Subcutaneous abdominal adipose tissue (tissue), 5 donors: ENCODE measurements at regions not wholly inside any gene's neighbourhood (a gene's known extent, or its start where the extent isn't known, plus 50 kb on each side); places are given as distances from the start of the nearest gene placed in this dataset.

Source experiments
- H3K27ac ChIP-seq: one replicate; pipeline ENCODE4 v1.7.0; 2013; ENCODE audit warnings: low read depth, mild to moderate bottlenecking, inconsistent platforms, low read length, moderate library complexity
- H3K27me3 ChIP-seq, 5 donors: one replicate each; pipeline ENCODE4 v1.7.0; 2013; ENCODE audit warnings: low read length in 5 of 5, inconsistent platforms in 1 of 5; ENCODE audit not compliant: control insufficient read depth in 5 of 5, insufficient read depth in 4 of 5
- H3K36me3 ChIP-seq, 5 donors: one replicate each; pipeline ENCODE4 v1.7.0; 2013; ENCODE audit warnings: low read length in 5 of 5; ENCODE audit not compliant: control insufficient read depth in 5 of 5, insufficient read depth in 5 of 5
- H3K4me1 ChIP-seq, 5 donors: one replicate each; pipeline ENCODE4 v1.7.0; 2013; ENCODE audit warnings: low read length in 5 of 5, mild to moderate bottlenecking in 3 of 5, moderate library complexity in 1 of 5; ENCODE audit not compliant: control insufficient read depth in 5 of 5, insufficient read depth in 5 of 5
- H3K4me3 ChIP-seq, 5 donors: one replicate each; pipeline ENCODE4 v1.7.0; 2013; ENCODE audit warnings: low read length in 5 of 5, low read depth in 1 of 5
- H3K9ac ChIP-seq, 5 donors: one replicate each; pipeline ENCODE4 v1.7.0; 2013; ENCODE audit warnings: low read length in 5 of 5, mild to moderate bottlenecking in 4 of 5, moderate library complexity in 3 of 5
- H3K9me3 ChIP-seq, 5 donors: one replicate each; pipeline ENCODE4 v1.7.0; 2013; ENCODE audit warnings: low read length in 5 of 5; ENCODE audit not compliant: control insufficient read depth in 5 of 5
- donor health status: healthy.
- donor health status: healthy.
- donor health status: healthy.
- donor health status: healthy.
- donor health status: healthy.

DNA sequence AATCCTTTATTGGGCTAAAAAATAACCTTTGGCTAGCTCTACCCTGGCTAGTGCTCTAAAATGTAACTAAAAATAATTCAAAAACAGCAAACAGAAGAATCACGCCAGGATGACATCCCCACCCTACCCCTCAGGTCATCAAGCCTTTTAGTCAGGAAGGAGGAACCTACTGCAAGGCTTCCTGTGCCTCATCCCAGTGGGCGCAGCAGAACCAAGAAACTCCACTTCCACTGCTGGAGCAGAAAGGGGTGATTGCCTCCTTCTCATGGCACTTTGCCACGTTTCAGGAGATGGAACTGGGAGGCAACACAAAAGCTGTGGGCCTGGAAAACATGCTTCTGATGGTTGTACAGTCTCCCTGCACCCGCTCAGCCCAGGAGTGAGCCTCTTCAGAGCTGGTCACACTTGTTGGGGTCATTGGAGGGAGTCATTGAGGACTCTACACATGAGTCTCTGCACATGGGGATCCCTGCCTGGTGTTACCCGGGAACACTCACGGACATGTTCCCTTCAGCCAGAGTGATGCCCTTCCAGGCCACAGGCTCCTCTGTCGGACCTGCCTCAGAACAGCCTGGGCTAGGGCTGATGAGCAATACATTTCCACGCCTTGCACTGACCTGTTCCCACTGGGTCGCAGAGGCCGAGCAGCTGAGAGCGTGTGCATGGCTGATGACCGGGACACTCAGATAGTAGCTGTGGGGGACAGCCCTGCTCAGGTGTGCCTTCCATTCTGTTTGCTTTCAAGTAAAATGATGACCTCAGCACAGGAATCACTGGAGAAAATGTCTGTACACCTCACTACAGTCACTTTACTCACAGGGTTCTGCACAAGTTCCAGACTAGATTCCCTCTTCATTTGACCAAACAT is 355.3 kb downstream of the FGFR2 start:
- Histone ChIP-seq H3K9ac (no peak overlapping the region), H3K36me3 (no peaks in the 10 kb centered on the region), H3K27ac (no peak overlapping the region), H3K9me3 (no peaks in the 10 kb centered on the region), H3K27me3 (no peaks in the 10 kb centered on the region), H3K4me3 (no peak overlapping the region), H3K4me1 (peaks cover 0 to 28% (median 20%) of the 10 kb centered on the region in 5 donors)

GRCh38 chr10:121243609-121244241 is 354.5 kb downstream of the FGFR2 start:
- H3K9me3 ChIP-seq = no peaks in the 10 kb centered on the region
- H3K9ac ChIP-seq = no peak overlapping the region
- peaks cover 0 to 26% (median 17%) of the 10 kb centered on the region in 5 donors for H3K4me1 ChIP-seq
- H3K36me3 ChIP-seq = no peaks in the 10 kb centered on the region
- H3K4me3 ChIP-seq = no peak overlapping the region
- no peak overlapping the region for H3K27ac ChIP-seq
- H3K27me3 ChIP-seq = no peaks in the 10 kb centered on the region

DNA sequence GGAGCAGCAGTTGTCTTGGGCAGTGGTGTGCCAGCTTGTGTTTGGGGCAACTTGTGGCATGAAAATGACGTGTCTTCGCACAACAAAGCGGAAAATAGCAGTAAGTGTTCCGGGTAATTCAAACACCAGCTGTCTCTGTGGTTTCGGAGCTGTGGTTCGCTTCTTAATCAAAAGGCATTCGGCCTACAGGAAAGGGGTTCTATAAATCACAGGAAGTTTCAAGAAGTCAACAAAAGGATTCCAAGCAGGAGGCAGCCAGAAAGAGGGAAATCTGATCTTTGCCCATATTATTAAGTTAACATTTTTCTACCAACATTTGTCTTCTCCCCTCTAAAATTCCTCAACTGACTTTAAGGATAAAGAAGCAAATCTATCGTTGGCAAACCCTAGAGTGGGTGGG is 353.4 kb downstream of the FGFR2 start:
- Histone ChIP-seq H3K36me3 (no peaks in the 10 kb centered on the region), H3K27me3 (no peaks in the 10 kb centered on the region), H3K9ac (no peak overlapping the region), H3K27ac (no peak overlapping the region), H3K4me3 (no peak overlapping the region), H3K4me1 (peaks cover 0 to 16% (median 7%) of the 10 kb centered on the region in 5 donors), H3K9me3 (no peaks in the 10 kb centered on the region)

- Histone ChIP-seq H3K4me1 (peaks cover 0 to 9% (median 0%) of the 10 kb centered on the region in 5 donors), H3K27ac (no peak overlapping the region), H3K9me3 (no peaks in the 10 kb centered on the region), H3K9ac (no peak overlapping the region), H3K27me3 (no peaks in the 10 kb centered on the region), H3K36me3 (no peaks in the 10 kb centered on the region), H3K4me3 (no peak overlapping the region)
Measured at GRCh38 chr10:121245754-121246153, 352.5 kb downstream of the FGFR2 start.

GRCh38 chr10:121248266-121248665 is 350.0 kb downstream of the FGFR2 start:
- Histone ChIP-seq H3K27ac (no peak overlapping the region), H3K36me3 (no peaks in the 10 kb centered on the region), H3K27me3 (no peaks in the 10 kb centered on the region), H3K9ac (no peak overlapping the region), H3K4me3 (no peak overlapping the region), H3K9me3 (no peaks in the 10 kb centered on the region), H3K4me1 (no peaks in the 10 kb centered on the region)

DNA sequence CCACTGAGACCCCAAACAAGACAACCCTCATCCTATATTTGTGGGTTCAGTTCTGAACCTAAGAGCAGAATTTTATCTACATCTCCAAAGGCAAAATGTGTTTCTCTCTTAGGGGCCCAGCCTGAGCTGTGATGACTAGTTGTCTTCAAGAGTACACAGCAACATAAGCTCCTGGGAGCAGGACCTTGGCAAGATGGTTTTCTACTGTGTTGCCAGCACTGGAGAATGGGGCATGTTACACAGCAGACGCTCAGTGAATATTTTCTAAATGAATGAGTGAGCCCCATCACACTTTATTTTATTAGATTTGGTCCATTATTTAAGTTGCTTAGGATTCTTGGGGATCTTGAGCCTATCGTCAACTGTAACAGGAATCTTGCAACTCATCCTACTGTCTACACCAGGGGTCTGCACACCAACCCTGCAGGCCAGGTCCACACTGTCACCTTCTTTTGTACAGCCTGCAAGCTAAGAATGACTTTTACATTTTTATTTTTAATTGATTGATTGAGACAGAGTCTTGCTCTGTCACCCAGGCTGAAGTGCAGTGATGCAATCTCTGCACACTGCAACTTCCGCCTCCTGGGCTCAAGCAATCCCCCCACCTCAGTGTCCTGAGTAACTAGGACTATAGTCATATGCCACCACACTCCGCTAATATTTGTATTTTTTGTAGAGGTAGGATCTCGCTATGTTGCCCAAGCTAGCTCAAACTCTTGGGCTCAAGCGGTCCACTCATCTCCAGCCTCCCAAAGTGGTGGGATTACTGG is 347.1 kb downstream of the FGFR2 start:
- Histone ChIP-seq H3K4me3 (no peak overlapping the region), H3K27me3 (no peaks in the 10 kb centered on the region), H3K4me1 (no peaks in the 10 kb centered on the region), H3K27ac (no peak overlapping the region), H3K36me3 (no peaks in the 10 kb centered on the region), H3K9ac (no peak overlapping the region), H3K9me3 (no peaks in the 10 kb centered on the region)

- H3K9ac ChIP-seq = no peak overlapping the region
- H3K27ac ChIP-seq = no peak overlapping the region
- no peaks in the 10 kb centered on the region for H3K36me3 ChIP-seq
- H3K9me3 ChIP-seq = no peaks in the 10 kb centered on the region
- no peaks in the 10 kb centered on the region for H3K27me3 ChIP-seq
- H3K4me3 ChIP-seq = no peak overlapping the region
- H3K4me1 ChIP-seq = no peaks in the 10 kb centered on the region
Measured at GRCh38 chr10:121252756-121253155, 345.5 kb downstream of the FGFR2 start.

- Histone ChIP-seq H3K27ac (no peak overlapping the region), H3K36me3 (no peaks in the 10 kb centered on the region), H3K4me1 (no peaks in the 10 kb centered on the region), H3K9ac (no peak overlapping the region), H3K4me3 (no peak overlapping the region), H3K27me3 (no peaks in the 10 kb centered on the region), H3K9me3 (no peaks in the 10 kb centered on the region)
Measured at GRCh38 chr10:121260377-121260776, 337.9 kb downstream of the FGFR2 start.

GRCh38 chr10:121261665-121262064 is 336.6 kb downstream of the FGFR2 start:
- H3K4me3 ChIP-seq = no peak overlapping the region
- no peaks in the 10 kb centered on the region for H3K4me1 ChIP-seq
- no peaks in the 10 kb centered on the region for H3K36me3 ChIP-seq
- no peak overlapping the region for H3K9ac ChIP-seq
- no peak overlapping the region for H3K27ac ChIP-seq
- H3K27me3 ChIP-seq = no peaks in the 10 kb centered on the region
- no peaks in the 10 kb centered on the region for H3K9me3 ChIP-seq
